GM21423 (cell line): ENCODE measurements at regions not wholly inside any gene's neighbourhood (a gene's known extent, or its start where the extent isn't known, plus 50 kb on each side); places are given as distances from the start of the nearest gene placed in this dataset.
"Not testable (repeated sequence)": the region's sequence is repeated elsewhere in the genome, so short reads cannot be mapped to it uniquely, and the experiment has no call there.

Experiments
- ATAC-seq: cut with Tn5 transposase; IDR thresholded peaks from one replicate; pipeline ENCODE4 v1.9.1; 2021; ENCODE audit warnings: mild to moderate bottlenecking, moderate library complexity; ENCODE audit not compliant: unreplicated experiment

GRCh38 chr6:37078814-37079213 lies 73.4 kb downstream of the FGD2 start:
- ATAC-seq, result no peak

GRCh38 chr6:37081042-37081607 lies 75.7 kb downstream of the FGD2 start:
- ATAC-seq, result no peak

DNA sequence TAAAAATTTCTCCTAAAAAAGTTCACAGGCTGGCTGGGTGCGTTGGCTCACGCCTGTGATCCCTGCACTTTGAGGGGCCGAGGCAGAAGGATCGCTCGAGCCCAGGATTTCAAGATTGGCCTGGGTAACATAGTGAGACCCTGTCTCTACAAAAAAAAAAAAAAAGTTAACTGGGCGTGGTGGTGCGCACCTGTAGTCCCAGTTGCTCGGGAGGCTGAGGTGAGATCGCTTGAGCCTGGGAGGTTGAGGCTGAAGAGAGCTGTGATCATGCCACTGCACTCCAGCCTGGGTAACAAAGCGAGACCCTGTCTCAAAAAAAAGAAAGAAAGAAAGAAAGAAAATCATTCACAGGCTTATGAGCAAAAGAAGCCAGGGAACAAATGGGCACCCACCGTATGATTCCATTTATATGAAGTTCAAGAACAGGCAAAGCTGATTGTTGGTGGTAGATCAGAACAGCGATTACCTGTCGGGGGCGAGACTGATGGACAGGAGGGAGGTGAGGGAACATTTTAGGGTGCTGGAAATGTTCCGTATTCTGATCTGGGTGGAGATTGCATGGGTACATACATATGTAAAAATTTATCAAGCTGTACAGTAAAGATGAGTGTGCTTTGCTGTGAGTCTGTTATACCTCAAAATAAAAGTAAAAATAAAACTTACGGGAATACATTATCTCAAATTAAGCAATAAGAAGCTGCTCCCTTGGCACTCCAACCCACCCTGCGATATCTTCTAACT lies 77.1 kb downstream of the FGD2 start:
- ATAC-seq, result no peak

DNA sequence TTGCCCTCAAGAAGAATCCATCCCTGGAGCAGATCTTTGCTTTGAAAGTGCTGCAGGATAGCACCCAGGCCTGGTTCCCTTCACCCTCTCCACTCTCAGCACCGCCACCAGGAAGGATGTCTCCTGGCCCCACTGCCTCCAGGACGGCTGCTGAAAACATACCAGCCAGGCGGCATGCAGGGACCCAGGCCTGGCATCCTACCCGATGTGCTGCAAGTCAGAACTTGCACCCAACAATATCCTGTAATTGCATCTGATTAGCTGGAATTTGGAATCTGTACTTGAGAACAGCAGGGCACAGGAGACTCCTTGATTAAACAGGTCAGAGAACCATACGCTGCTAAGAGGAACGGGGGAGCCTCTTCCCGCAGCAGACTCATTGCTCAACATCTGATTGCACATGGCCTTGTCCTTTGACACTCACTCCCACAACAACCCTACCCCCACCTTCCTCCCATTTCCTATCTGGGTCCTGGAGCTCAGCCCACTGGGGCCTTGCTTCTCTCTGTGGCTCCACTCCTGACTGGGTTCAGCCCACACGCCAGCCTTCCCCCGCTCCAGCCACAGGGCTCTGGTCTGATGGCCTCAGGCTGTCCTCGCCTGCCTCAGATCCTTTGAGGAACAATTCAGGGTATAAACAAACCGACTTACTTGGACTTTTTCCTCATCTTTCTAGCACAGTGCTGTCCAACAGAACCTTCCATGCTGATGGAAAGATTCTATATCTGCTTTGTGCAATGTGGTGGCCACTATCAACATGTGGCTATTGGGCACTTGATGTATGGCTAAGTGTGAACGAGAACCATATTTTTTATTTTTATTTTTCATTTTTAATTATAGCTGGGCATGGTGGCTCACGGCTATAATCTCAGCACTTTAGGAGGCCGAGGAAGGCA lies 78.0 kb downstream of the FGD2 start:
- no peak for ATAC-seq

DNA sequence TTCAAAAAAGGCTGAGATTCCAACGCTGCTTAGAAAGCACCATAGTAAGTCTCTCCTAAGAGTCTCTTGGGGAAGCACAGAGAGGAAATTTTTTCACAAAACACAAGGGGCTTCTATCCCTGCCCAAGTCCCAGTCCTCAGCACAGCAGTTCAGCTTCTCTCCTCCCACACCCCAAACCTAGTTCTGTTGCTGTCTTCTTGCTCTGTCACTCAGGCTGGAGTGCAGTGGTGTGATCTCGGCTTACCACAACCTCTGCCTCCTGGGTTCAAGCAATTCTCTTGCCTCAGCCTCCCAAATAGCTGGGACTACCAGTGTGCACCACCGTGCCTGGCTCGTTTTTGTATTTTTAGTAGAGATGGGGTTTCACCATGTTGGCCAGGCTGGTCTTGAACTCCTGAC lies 79.2 kb downstream of the FGD2 start:
- not testable (repeated sequence) for ATAC-seq

GRCh38 chr6:37085198-37085597 lies 79.7 kb downstream of the FGD2 start:
- no peak for ATAC-seq

DNA sequence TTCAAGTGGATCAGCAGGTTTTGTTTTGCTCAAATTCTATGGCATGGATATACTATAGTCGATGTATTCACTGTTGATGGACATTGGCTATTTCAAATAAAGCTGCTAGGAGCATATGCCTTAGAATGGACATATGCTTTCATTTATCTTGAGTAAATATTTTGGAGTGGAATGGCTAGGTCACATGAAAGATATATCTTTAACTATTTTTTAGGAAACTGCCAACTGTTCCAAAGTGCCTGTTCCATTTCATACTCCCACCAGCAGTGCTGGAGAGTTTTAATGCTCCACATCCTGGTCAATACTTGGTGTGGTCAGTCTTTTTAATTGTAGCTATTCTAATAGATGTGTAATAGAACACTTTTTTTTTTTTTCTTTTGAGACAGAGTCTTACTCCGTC lies 81.1 kb upstream of the PIM1 start:
- no peak for ATAC-seq

GRCh38 chr6:37089783-37090182 lies 80.2 kb upstream of the PIM1 start:
- no peak for ATAC-seq

- not testable (repeated sequence) for ATAC-seq
These were observed 78.8 kb upstream of the PIM1 start for GRCh38 chr6:37091104-37091503.

GRCh38 chr6:37091586-37091985 lies 78.4 kb upstream of the PIM1 start:
- ATAC-seq, result not testable (repeated sequence)

DNA sequence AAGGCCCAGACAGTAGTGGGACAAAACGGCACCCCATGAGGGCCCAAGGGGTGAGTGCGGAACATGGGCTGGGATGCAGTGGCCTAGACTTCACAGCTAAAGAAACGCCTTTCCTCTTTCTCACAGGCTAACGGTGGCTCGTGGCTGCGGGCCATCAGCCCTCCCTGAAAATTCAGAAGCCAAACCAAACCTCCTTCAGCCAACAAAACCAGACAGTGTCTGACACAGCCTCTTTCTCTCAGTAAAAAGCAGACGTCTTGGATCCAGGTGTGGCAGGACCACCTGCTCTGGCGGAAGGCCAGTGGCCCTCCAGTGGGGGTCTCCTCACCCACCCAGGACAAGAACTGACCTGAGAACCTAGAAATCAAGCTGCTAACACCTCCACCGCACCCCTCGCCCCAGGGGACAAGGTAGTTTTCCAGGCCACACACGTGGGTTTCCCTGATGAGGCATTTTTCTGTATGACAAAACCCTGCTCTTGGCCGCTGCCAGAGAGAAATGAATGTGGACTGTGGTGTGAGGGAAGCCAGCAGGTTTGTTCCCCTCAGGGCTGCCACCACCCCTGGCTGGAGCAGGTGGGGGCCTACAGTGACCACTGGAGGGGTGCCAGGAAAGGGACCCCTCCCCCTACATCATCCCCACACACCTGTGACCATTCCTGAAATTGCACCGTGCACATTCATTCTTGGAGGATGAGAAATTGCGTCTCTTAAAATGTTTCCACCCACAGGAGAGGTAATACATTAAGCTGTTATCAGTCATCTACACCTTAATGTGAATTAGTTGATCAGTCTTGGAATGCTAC lies 76.8 kb upstream of the PIM1 start:
- ATAC-seq, result no peak

GRCh38 chr6:37093728-37094069 lies 76.3 kb upstream of the PIM1 start:
- ATAC-seq, result no peak

- ATAC-seq, result no peak
These were observed 74.0 kb upstream of the PIM1 start for GRCh38 chr6:37095997-37096396.

DNA sequence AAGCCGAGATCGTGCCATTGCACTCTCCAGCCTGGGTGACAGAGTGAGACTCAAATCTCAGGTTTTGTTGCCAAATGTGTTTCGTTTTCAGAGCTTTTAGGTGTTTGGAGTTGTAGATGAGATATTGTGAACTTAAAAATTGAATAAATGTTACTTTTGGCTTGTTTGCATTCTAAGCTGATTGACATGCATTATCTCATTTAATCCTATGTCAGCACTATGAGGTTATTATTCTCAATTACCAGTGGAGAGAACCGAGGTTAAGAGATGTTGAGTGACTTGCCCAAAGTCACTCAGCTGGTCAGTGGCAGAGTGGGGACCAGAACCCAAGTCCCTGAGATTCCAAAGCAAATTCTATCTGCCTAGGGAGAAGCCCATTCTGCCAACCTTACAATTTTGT lies 72.6 kb upstream of the PIM1 start:
- ATAC-seq, result no peak

DNA sequence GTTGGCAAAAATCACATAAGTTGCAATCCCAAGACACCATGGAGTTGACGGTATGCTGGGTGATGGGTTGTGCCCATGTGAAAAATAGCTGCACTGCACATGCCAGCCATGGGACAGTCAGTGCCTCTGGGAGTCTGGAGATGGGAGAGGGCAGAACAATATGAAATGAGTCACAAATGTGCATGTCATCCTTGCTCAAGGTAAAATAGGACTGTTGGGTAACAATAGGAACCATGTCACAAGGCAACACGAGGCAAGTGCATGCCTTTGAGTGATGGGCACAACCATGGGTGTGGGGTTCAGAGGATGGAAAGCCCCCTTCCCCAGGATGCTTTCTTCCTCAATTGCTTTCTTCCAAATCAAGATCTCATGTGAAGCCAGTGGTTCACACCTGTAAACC lies 70.5 kb upstream of the PIM1 start:
- ATAC-seq, result no peak

DNA sequence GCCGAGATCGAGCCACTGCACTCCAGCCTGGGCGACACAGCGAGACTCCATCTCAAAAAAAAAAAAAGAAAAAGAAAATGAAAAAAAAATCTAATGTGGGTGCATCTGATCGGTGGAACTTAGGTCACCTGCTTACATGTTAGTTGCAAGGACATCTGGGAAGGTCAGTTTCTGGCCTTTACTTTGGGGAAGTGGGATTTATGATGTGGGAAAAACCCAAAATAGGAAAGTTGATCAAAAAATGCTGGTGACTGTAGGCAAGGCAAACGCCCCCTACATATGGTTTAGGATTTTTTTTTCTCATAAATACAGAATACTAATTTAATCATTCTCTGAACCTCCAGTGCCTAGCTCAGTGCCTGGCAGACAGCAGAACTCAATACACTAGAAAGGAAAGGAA lies 69.2 kb upstream of the PIM1 start:
- no peak for ATAC-seq

DNA sequence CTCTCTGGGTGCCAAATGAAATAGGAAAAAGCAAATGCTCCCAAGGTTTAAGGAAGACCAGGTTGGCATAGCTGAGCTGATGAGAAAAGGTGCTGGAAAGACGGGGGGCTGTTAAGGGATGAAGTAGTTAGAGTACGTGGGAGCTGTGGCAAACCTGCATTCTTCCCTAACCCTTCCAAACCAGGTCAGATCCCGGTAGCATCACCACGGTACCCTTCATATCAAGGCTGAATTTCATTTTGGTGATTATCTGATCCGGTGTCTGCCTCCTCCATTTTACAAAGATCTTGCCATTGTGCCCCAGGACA lies 68.0 kb upstream of the PIM1 start:
- no peak for ATAC-seq

- peak; percentile 84 for ATAC-seq
These were observed 67.4 kb upstream of the PIM1 start for GRCh38 chr6:37102299-37103168.

DNA sequence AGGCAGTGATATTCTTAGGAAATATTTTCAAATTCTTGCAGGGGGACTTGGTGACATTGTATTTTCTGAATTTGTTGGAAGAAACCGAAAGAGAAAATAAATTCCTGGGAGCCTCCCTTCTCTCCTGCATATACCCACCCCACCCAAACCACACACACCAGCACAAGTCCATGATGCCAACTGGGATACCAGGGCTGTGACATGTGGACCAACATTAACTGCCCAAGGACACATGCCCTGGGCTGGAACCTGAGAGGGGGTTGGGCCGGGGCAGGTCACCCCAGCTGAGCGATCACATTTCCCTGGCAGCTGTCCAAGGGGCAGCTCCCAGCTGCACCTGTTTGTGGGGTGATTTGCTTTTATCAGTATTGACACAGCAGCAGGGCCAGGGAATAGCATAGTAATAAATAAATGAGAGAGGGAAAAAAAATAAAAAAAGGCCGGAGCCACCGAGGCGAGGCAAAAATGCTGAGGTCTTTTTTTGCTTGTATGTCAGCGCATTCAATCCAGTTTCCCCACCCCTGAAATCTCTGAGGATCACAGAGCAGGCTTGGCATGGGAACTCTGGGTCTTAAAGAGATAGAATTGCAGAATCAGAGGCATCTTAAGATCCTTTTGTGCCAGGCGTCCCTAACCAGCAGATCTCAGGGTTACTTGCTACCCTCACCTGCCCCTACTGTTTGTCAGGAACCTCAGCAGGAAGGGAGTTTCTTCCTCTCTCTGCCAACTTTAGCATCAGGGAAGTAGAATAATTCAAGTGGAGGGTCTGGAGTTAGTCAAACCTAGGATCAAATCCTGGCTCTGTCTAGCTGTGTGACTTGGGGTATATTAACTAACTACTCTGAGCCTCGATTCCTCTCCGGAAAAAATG lies 66.5 kb upstream of the PIM1 start:
- no peak for ATAC-seq

DNA sequence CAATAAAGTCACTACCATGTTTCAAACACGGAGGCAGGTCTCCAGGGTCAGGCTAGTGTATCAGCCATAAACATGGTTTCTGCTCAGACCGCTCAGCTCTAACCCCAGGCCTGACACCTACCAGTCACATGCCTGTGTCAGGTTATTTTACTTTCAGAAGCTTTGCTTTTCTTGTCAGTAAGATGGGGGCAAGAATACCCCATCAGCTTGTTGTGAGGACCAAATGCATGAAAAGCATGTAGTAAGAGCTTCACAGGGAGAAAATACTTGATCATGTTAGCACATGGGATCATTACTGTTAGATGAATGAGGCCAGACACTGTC lies 65.2 kb upstream of the PIM1 start:
- ATAC-seq, result no peak
